ENCODE measurements at regions not wholly inside any gene's neighbourhood (a gene's known extent, or its start where the extent isn't known, plus 50 kb on each side); places are given as distances from the start of the nearest gene placed in this dataset.

GRCh38 chr5:166810721-166811120 lies 1480.7 kb upstream of the WWC1 start:
- FAIRE-seq (no peak), DNase-seq (ENCODE audit: insufficient read length, low spot score) (no peak)
- TF ChIP-seq POLR2A (IDR thresholded peaks at IDR 0.05; ENCODE audit: low read depth, low read length) = no peak

GRCh38 chr5:166823360-166823759 lies 1468.1 kb upstream of the WWC1 start:
- TF ChIP-seq POLR2A (IDR thresholded peaks at IDR 0.05; ENCODE audit: low read depth, low read length) = no peak
- no peak for FAIRE-seq
- DNase-seq (ENCODE audit: insufficient read length, low spot score) = no peak

DNA sequence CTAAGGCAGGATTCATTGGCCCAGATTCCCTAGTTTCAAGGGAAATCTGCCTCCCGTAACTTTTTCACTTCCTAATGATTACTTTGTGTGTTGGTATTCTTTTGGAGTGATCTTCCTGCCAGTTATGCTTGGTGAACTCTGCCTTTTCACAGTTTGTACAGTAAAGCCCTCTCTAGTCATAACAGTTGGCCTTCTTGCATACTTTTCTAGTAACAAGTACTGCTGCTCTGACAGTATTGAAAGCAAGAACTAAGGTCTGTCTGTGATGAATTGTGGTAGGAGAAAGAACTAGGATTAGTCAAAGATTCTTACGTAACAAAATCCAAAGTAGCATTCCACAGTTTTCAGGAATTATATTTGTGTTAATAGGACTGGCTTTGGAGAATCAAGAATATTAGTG lies 1457.2 kb upstream of the WWC1 start:
- FAIRE-seq = no peak
- no peak for DNase-seq (ENCODE audit: insufficient read length, low spot score)
- TF ChIP-seq POLR2A (IDR thresholded peaks at IDR 0.05; ENCODE audit: low read depth, low read length) = no peak

DNA sequence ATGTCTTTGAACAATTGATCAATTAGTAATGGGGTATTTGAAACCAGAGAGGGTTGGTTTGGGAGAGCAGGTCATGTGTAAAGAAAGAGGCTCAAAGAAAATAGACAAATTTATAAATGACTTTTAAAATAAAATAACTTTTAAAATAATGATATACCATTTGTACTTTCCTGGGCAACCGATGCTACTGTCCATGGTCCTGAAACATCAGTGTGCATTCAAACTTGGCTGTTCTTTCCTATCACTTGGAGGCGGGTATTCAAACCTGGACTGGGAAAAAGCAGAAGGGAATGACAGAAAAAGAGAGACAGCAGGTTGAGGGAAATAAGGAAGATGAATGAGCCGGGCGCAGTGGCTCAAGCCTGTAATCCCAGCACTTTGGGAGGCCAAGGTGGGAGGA lies 1446.4 kb upstream of the WWC1 start:
- DNase-seq (ENCODE audit: insufficient read length, low spot score) = peak; percentile 6
- no peak for FAIRE-seq
- TF ChIP-seq POLR2A (IDR thresholded peaks at IDR 0.05; ENCODE audit: low read depth, low read length) = no peak

GRCh38 chr5:166856791-166857190 lies 1434.7 kb upstream of the WWC1 start:
- no peak for FAIRE-seq

GRCh38 chr5:166860426-166860825 lies 1431.0 kb upstream of the WWC1 start:
- DNase-seq (ENCODE audit: insufficient read length, low spot score) = no peak
- TF ChIP-seq POLR2A (IDR thresholded peaks at IDR 0.05; ENCODE audit: low read depth, low read length) = no peak
- FAIRE-seq = no peak

More at GRCh38 chr5:166856791-166857190, 1434.7 kb upstream of the WWC1 start:
- DNase-seq (ENCODE audit: insufficient read length, low spot score) = no peak
- no peak for TF ChIP-seq POLR2A (IDR thresholded peaks at IDR 0.05; ENCODE audit: low read depth, low read length)

DNA sequence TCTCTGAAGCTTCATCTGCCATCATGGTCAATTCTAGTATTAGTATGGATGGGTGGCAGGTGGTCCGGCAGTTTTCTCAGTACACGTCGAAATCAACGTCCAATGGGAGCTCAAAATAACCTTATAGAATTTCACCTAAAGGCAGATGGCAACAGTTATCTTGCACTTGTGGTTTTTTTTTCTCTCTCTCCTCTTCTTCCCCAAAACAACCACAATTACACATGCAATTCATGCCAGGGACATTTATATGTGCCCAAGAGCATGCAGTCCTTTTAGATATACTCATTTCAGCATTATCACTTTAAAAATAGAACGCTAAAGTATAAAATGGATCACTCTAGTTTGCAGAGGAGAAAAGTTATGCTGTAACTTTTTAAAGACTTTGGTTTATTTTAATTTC lies 1428.9 kb upstream of the WWC1 start:
- TF ChIP-seq POLR2A (IDR thresholded peaks at IDR 0.05; ENCODE audit: low read depth, low read length) = no peak
- FAIRE-seq = no peak
- no peak for DNase-seq (ENCODE audit: insufficient read length, low spot score)

DNA sequence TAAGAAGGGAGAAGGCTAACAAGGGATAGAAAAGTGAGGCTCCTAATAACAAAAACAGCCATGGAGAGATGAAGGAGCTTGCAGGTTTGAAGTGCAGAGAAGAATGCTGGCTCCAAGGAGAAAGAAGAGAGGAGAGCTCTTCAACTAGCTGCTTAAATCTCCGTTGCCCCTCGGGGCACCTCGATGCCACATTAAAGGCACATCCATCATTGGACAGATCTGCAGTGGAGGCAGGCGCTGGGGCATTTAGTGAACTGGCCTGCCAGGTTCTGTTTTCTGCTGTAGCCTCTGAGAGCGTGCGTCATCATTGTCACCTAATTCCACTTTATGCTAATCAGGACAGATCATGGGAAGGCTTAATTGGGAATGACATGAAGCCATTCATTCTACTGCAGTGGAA lies 1426.2 kb upstream of the WWC1 start:
- FAIRE-seq = no peak
- no peak for TF ChIP-seq POLR2A (IDR thresholded peaks at IDR 0.05; ENCODE audit: low read depth, low read length)
- DNase-seq (ENCODE audit: insufficient read length, low spot score) = no peak

DNA sequence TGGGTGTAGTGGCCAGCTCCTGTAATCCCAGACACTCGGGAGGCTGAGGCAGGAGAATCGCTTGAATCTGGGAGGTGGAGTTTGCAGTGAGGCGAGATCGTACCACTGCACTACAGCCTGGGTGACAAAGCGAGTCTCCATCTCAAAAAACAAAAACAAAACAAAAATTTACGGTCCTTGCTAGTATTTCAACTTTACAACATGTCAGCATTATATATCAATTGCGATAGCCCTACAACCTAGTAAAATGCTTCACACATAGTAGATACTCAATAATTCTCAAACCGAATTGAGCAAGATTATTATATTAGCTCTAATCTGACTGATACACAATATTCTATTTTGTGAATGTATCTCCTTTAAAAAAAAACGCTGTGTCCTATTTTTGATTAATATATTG lies 1411.0 kb upstream of the WWC1 start:
- no peak for DNase-seq (ENCODE audit: insufficient read length, low spot score)
- no peak for TF ChIP-seq POLR2A (IDR thresholded peaks at IDR 0.05; ENCODE audit: low read depth, low read length)
- FAIRE-seq = no peak

GRCh38 chr5:166881802-166882201 lies 1409.6 kb upstream of the WWC1 start:
- no peak for TF ChIP-seq POLR2A (IDR thresholded peaks at IDR 0.05; ENCODE audit: low read depth, low read length)
- DNase-seq (ENCODE audit: insufficient read length, low spot score) = no peak
- FAIRE-seq = no peak

DNA sequence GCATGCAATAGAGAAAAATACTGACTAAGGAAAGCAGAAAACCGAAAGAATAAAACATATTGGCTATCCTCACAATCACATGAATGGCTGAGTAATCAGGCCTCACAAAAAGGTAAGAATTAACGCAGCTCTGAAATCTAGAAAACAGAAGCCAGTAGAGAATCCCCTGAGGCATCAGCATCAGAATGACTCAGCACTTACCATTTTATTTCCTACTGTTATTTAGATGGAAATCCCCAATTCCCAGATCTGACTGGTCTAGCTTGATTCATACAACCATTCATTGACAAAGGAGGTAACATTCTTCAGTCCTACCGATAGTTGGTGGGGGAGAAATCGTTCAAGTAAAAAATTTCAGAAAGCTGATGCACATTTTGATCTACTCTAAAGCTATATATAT lies 1408.4 kb upstream of the WWC1 start:
- DNase-seq (ENCODE audit: insufficient read length, low spot score) (peak; percentile 17), FAIRE-seq (no peak)
- TF ChIP-seq POLR2A (IDR thresholded peaks at IDR 0.05; ENCODE audit: low read depth, low read length) = no peak

DNA sequence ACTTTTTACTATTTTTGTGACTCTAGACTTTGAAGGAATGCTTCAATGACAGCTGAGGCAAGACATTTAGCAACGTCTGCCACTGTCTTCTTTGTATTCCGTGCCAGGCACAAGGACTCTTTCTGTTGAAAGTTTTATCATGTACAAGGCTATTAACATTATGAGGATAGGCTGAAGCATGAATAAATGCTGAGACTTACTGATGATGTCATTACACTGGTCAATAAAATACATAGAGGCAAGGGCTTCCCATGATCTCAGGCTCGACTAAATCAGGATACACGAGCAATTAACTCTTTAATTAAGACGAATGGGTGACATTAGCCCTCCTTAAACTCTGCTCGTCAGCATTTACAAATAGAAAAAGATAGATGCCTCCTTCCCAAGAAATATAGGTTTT lies 1393.3 kb upstream of the WWC1 start:
- DNase-seq (ENCODE audit: insufficient read length, low spot score) (no peak), FAIRE-seq (no peak)
- no peak for TF ChIP-seq POLR2A (IDR thresholded peaks at IDR 0.05; ENCODE audit: low read depth, low read length)

- DNase-seq (ENCODE audit: insufficient read length, low spot score) (no peak), FAIRE-seq (no peak)
- TF ChIP-seq POLR2A (IDR thresholded peaks at IDR 0.05; ENCODE audit: low read depth, low read length) = no peak
These were observed 1392.1 kb upstream of the WWC1 start for GRCh38 chr5:166899343-166899742.

- no peak for TF ChIP-seq POLR2A (IDR thresholded peaks at IDR 0.05; ENCODE audit: low read depth, low read length)
- DNase-seq (ENCODE audit: insufficient read length, low spot score) (no peak), FAIRE-seq (no peak)
These were observed 1386.9 kb upstream of the WWC1 start for GRCh38 chr5:166904571-166904970.

GRCh38 chr5:166906991-166907713 lies 1384.3 kb upstream of the WWC1 start:
- TF ChIP-seq POLR2A (IDR thresholded peaks at IDR 0.05; ENCODE audit: low read depth, low read length) = no peak
- peak; percentile 89 for FAIRE-seq
- peak; percentile 22 for DNase-seq (ENCODE audit: insufficient read length, low spot score)

DNA sequence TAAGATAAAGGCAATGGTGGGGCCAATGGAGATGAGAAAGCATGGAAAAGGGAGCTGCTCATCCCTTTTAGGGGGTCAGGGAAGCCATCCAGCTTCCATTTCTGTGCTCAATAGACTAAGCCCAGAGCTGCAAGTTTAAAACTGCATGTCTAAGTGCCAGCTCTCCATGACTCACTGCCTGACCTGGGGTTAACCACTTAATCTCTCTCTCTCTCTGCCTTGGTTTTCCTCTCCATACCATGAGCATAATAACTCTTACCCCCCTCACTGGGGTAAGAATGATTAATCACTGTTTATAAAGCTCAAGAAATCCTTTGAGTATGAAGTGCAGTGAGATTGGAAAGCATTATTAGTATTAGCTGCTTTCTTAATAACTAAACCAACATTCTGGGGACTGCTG lies 1382.4 kb upstream of the WWC1 start:
- DNase-seq (ENCODE audit: insufficient read length, low spot score) (peak; percentile 30), FAIRE-seq (peak; percentile 97)
- no peak for TF ChIP-seq POLR2A (IDR thresholded peaks at IDR 0.05; ENCODE audit: low read depth, low read length)

Data from H54 (cell line).